ENCODE measurements at regions not wholly inside any gene's neighbourhood (a gene's known extent, or its start where the extent isn't known, plus 50 kb on each side); places are given as distances from the start of the nearest gene placed in this dataset.

DNA sequence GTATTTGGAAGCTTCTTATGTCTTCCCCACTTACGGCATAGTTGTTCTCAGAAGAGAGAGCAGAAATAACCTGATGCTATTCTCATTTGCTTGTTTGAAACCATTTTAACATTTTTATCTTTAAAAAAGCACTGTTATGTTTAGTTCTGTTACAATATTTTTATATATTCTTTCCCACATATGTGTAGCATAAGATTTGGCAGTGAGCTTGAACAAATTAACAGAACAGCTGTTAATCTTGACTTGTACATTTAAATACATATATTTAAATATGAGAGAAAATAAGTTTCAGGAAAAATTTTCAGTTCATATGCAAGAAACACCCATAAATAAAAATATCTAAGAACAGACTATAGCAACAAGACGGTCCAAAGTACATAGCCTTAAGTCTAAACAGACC is 431.7 kb upstream of the IRAK1BP1 start:
- no peak for TF ChIP-seq POLR2A (IDR thresholded peaks at IDR 0.05)
- TF ChIP-seq, protein P1, sequence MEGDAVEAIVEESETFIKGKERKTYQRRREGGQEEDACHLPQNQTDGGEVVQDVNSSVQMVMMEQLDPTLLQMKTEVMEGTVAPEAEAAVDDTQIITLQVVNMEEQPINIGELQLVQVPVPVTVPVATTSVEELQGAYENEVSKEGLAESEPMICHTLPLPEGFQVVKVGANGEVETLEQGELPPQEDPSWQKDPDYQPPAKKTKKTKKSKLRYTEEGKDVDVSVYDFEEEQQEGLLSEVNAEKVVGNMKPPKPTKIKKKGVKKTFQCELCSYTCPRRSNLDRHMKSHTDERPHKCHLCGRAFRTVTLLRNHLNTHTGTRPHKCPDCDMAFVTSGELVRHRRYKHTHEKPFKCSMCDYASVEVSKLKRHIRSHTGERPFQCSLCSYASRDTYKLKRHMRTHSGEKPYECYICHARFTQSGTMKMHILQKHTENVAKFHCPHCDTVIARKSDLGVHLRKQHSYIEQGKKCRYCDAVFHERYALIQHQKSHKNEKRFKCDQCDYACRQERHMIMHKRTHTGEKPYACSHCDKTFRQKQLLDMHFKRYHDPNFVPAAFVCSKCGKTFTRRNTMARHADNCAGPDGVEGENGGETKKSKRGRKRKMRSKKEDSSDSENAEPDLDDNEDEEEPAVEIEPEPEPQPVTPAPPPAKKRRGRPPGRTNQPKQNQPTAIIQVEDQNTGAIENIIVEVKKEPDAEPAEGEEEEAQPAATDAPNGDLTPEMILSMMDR (IDR thresholded peaks at IDR 0.05): no peak
- intact Hi-C loops (cut with DNase I; ENCODE audit: low total_unique reads): no loop called here
- WGBS, 2 donors: 83 to 85% methylated on average over 2 of the region's 2 CpGs
- no peak for DNase-seq (ENCODE audit: low spot score in 2 of 2)
- no peak overlapping the region for H3K4me3 ChIP-seq (ENCODE audit: low read depth, poor library complexity, severe bottlenecking)

DNA sequence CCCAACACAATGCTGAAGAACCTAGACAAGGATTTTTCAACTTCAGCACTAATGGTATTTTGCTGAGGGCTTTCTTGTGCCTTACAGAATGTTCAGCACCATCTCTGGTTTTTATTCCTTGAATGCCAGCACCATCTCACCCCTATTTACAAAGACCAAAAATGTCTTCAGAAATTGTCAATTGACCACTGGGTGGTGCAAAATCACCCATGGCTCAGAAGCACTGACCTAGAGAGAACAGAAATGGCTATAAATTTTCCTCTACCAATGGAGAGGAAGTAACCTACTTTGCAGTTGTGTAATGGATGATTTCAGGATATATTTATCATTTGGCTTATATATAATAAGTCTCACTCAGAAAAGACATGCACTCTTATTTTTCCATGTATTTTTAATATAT is 431.0 kb upstream of the IRAK1BP1 start:
- intact Hi-C loops (cut with DNase I; ENCODE audit: low total_unique reads): no loop called here
- no peak overlapping the region for H3K4me3 ChIP-seq (ENCODE audit: low read depth, poor library complexity, severe bottlenecking)
- TF ChIP-seq, protein P1 (IDR thresholded peaks at IDR 0.05): no peak
- TF ChIP-seq POLR2A (IDR thresholded peaks at IDR 0.05): no peak
- no peak for DNase-seq (ENCODE audit: low spot score in 2 of 2)

DNA sequence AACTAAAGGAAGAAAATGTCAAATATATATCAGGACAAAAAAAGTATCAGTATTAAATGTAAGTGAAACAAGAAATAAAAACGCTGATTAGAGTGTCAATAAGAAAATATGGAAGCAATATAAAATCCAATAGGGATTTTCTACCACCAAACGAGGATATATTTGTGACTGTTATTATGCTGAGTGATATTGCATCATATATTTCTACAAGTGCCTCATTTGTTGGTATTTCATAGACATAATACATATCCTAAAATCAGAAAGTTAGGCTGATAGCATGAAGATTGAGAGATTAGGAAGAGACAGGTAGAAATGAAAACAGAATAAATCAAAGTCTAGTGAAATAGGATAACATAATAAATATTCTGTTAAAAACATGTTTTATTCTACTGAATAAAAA is 429.2 kb upstream of the IRAK1BP1 start:
- 67 to 85% methylated on average over 2 of the region's 2 CpGs for WGBS, 2 donors
- TF ChIP-seq, protein P1 (IDR thresholded peaks at IDR 0.05): no peak
- no peak for TF ChIP-seq POLR2A (IDR thresholded peaks at IDR 0.05)
- intact Hi-C loops (cut with DNase I; ENCODE audit: low total_unique reads): no loop called here
- DNase-seq (ENCODE audit: low spot score in 2 of 2): no peak
- H3K4me3 ChIP-seq (ENCODE audit: low read depth, poor library complexity, severe bottlenecking): no peak overlapping the region

DNA sequence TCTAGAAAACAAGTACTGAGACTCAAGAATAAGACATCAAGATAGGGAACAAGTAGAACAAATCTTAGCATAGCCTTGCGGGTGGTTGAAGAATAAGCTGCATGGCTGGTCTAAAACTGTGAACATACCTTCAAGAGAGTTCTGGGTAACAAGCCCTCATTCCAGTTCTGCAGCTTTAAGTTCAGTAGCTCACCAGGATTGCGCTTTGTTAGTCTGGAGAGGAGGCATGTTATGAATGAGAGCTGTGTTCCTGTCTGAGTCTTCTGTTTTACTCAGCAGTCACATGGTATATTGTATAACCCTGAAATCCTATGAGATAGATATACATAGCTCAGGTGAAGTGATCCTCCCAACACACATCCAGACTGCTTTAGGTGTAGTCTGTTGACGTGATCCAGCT is 406.6 kb upstream of the IRAK1BP1 start:
- DNase-seq (ENCODE audit: low spot score in 2 of 2): no peak
- H3K4me3 ChIP-seq (ENCODE audit: low read depth, poor library complexity, severe bottlenecking): no peak overlapping the region
- intact Hi-C loops (cut with DNase I; ENCODE audit: low total_unique reads): no loop called here
- TF ChIP-seq POLR2A (IDR thresholded peaks at IDR 0.05): no peak
- TF ChIP-seq, protein P1 (IDR thresholded peaks at IDR 0.05): no peak
- 65 to 70% methylated on average over 3 of the region's 3 CpGs for WGBS, 2 donors

DNA sequence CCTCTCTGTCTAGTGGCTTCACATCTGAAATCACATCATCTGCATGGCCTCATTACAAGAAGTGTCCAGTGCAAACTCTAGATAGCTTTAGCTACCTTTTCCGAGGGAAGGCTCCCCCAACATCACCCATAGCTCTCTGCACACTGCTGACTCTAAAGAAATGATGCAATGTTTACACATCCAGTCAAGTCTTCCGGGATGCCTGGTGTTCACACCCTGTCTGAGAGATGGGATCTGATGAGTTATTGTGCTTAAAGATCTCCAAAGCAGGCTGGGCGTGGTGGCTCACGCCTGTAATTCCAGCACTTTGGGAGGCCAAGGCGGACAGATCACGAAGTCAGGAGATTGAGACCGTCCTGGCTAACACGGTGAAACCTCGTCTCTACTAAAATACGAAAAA is 404.6 kb upstream of the IRAK1BP1 start:
- 87 to 89% methylated on average over 10 of the region's 10 CpGs for WGBS, 2 donors
- H3K4me3 ChIP-seq (ENCODE audit: low read depth, poor library complexity, severe bottlenecking): no peak overlapping the region
- no peak for TF ChIP-seq POLR2A (IDR thresholded peaks at IDR 0.05)
- TF ChIP-seq, protein P1 (IDR thresholded peaks at IDR 0.05): no peak
- intact Hi-C loops (cut with DNase I; ENCODE audit: low total_unique reads): no loop called here
- DNase-seq (ENCODE audit: low spot score in 2 of 2): no peak

DNA sequence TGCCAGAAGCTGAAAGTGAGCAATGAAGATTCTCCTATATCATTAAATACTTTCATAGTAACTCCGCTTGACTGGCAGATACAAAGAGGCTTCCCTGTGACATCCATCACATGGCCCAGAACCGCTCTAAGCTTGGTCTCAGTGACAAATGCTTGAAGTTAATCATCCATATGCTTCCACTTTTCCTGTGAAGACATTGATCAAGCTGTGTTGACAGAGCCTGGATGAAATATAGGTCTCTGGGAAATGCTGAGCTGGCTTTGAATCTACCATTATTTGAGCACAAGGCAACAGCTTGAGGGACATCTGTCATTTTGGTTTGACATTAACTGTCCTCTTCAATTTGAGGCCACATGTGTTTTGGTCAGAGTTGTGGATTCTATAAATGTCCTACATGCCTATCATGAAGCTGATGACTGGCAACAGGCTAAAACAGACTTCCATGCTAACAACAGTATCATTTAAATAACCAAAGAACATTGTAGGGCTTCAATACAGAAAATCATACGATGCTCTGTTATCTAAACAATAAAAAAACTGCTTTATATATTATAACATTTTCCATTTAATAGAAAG is 402.2 kb upstream of the IRAK1BP1 start:
- TF ChIP-seq, protein P1 (IDR thresholded peaks at IDR 0.05): no peak
- no peak for TF ChIP-seq POLR2A (IDR thresholded peaks at IDR 0.05)
- DNase-seq (ENCODE audit: low spot score in 2 of 2): no peak
- H3K4me3 ChIP-seq (ENCODE audit: low read depth, poor library complexity, severe bottlenecking): no peak overlapping the region
- intact Hi-C loops (cut with DNase I; ENCODE audit: low total_unique reads): no loop called here
- WGBS, 2 donors: 78% methylated on average over 3 of the region's 3 CpGs
